SHP77 treated with DMSO at 0.1 percent for 48 hours (cell line): ENCODE measurements at regions not wholly inside any gene's neighbourhood (a gene's known extent, or its start where the extent isn't known, plus 50 kb on each side); places are given as distances from the start of the nearest gene placed in this dataset.
"Not testable (repeated sequence)": the region's sequence is repeated elsewhere in the genome, so short reads cannot be mapped to it uniquely, and the experiment has no call there.

Experiments
- DNase-seq: peaks from one replicate; lab custom pipeline; 2025; lab: John Stamatoyannopoulos, UW

DNA sequence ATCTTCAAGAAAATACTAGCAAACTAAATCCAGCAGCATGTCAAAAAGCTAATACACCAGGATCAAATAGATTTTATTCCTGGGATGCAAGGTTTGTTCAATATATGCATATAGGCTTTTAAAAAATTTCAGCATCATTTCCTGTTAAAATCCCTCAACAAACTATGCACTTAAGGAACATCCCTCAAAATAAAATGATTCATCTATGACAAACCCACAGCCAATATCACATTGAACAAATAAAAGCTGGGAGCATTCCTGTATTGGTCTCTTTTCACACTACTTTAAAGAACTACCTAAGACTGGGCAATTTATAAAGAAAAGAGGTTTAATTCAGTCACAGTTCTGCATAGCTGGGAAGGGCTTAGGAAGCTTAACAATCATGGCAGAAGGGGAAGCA is 726.7 kb downstream of the GRXCR1 start:
- DNase-seq, result no peak

GRCh38 chr4:43637893-43638292 is 745.4 kb downstream of the GRXCR1 start:
- not testable (repeated sequence) for DNase-seq

DNA sequence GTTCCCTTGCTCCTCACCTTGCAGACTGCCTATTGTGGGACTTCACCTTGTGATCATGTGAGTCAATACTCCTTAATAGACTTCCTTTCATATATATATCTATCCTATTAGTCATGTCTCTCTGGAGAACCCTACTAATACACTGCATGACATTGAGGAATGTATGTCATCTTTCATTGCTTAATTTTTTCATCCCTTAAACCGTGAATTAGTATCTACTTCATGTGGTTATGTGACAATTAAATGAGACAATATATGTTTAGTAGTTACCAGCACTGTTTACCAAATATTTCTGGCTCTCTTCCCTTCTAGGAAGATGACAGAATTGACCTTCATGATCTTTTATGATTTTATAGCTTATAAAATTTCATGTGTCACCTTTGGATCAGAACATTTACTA is 759.5 kb downstream of the GRXCR1 start:
- no peak for DNase-seq

- DNase-seq, result not testable (repeated sequence)
Observed at GRCh38 chr4:43659547-43659946, 767.0 kb downstream of the GRXCR1 start.

DNA sequence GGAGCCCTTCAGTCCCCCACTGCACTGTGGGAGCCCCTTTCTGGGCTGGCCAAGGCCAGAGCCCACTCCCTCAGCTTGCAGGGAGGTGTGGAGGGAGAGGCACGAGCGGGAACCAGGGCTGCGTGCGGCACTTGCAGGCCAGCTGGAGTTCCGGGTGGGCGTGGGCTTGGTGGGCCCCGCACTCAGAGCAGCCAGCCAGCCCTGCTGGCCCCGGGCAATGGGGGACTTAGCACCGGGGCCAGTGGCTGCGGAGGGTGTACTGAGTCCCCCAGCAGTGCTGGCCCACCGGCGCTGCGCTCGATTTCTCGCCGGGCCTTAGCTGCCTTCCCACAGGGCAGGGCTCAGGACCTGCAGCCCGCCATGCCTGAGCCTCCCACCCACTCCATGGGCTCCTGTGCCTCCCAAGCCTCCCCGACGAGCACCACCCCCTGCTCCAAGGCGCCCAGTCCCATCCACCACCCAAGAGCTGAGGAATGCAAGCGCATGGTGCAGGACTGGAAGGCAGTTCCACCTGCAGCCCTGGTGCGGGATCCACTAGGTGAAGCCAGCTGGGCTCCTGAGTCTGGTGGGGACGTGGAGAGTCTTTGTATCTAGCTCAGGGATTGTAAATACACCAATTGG is 776.2 kb downstream of the KCTD8 start:
- not testable (repeated sequence) for DNase-seq

GRCh38 chr4:43680421-43680820 is 768.2 kb downstream of the KCTD8 start:
- no peak for DNase-seq

GRCh38 chr4:43682551-43682950 is 766.1 kb downstream of the KCTD8 start:
- DNase-seq, result no peak

DNA sequence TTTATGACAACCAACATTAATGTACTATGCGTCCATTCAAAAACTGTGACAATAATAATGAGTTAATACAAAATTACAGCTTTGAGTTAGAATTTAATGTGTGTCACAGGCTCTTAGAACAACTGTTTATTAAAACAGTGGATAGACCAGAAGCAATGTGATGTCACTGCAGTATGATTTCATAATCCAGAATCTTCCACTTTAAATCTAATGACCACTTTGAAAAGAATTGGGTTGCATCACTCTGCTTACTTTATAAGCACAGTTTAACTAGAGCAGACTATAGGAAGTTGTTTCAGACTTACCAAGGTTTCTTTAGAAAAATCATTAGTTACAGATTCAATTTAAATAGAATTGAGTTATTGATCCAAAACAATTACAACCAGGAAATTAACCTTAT is 758.5 kb downstream of the KCTD8 start:
- no peak for DNase-seq

DNA sequence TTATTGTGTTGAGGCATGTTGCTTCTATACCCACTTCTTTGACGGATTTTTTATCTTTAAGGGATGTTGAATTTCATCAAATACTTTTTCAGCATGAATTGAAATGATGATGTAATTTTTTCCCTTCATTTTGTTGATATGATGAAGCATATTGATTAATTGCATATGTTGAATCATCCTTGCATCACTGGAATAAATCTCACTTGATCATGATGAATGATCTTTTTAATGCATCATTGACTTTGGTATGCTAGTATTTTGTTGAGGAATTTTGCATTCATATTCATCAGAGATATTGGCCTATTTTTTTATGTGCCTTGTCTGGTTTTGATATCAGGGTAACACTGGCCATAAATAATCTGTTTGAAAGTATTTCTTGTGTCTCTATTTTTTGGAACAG is 754.7 kb downstream of the KCTD8 start:
- DNase-seq, result no peak

GRCh38 chr4:43709443-43709842 is 739.2 kb downstream of the KCTD8 start:
- DNase-seq, result no peak

DNA sequence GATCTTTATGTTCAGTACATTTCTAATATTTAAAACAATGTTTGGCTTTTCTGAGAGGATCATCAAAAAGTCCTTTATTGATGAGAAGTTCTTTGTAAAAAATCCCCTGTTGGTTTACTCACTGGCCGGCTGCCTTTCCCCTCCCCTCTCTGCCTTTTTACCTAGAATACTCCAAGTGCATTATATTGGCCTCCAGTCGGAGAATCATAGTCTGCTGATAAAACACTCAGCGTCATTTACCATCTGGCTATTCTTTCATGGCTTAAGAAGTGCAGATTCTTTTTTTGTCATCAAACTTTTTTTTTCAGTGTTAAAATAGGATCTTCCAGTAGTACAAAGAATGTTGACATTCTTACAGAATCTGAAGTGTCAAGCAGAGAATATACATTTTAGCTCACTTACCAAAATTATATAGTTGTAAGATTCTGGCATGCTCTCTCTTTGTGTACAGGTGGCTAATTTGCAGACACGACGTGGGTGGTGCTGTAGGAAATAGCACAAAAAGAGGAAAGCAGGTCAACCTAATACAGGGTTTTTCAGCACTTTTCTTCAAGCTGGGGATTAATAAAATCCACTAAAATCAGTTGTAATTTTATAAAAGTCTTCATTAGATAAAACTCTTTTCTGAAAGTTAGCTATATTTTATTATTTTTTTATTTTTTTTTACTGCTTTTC is 731.8 kb downstream of the KCTD8 start:
- DNase-seq, result no peak

GRCh38 chr4:43718369-43718768 is 730.2 kb downstream of the KCTD8 start:
- DNase-seq, result no peak

- no peak for DNase-seq
Observed at GRCh38 chr4:43732829-43733426, 715.7 kb downstream of the KCTD8 start.

GRCh38 chr4:43742083-43742482 is 706.5 kb downstream of the KCTD8 start:
- no peak for DNase-seq

DNA sequence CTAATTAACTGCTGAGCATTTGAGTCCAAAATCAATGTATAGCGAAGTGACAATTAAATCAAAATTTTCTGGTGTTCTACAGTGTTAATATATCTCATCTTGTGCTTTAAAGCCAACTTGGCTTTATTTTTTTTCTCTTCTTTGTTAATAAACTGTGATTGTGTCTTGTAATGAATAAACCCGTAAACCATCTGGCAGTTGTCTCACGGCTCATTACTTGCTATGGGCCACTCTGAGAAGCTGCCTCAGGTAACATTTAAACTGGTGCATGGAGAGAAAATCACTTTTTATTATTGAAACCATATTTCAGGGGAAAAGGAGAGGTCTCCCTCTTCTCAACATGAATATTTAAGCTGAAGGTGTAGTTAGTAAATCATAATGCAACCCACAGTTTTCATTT is 694.0 kb downstream of the KCTD8 start:
- no peak for DNase-seq

DNA sequence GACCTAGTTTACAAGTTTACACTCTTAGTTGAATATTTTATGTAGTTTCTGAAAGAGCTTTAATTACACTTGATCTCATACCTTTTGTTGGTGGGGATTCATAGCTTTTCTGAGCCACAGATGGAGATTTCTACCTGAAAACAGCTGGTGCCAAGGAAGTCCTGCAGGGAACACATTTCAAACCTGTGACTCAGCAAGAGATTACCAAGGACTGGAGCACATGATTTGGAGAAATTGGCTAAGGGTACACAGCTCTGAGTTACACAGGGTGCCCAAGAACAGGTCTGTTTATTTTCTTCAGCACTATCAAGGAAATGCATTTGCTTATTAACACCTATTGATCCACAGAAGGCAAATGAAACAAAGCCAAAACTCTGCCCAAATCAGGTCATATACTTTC is 691.5 kb downstream of the KCTD8 start:
- no peak for DNase-seq

DNA sequence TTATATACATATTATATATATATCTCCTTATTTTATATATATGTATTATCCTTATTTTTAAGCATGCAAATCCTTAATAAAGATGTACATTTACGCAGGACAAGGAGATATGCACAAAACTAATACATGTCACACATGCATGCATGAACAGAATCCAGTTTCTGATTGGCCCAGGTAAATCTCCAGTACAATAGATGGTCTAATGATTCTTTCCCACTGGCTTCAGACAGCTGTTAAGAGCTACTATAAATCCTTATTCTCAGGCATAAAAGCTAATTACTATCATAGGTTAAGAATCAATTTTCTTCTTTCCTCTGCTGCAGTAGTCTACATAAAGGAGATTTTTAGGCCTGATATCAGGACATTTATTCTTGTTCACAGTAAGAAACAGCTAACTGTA is 689.8 kb downstream of the KCTD8 start:
- DNase-seq, result no peak

GRCh38 chr4:43763029-43763610 is 685.5 kb downstream of the KCTD8 start:
- DNase-seq, result no peak

DNA sequence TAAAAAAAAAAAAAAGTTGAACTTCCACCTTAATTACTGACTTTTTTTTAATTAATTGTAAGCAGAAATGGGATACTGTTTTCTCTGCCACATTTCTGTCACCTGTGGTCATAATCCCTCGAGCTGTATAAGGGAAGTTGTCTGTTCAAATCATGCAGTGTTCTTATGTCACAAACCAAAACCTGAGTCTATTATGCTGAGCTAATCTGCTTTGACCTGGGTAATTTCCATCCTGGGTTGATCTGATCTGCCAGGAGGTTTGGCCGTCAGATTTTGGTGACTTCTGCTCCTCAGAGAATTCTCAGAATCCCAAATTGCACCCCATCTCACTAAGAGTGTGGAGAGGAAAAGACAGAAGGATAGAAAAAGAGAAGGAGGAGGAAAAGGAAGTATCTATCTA is 683.1 kb downstream of the KCTD8 start:
- DNase-seq, result no peak

DNA sequence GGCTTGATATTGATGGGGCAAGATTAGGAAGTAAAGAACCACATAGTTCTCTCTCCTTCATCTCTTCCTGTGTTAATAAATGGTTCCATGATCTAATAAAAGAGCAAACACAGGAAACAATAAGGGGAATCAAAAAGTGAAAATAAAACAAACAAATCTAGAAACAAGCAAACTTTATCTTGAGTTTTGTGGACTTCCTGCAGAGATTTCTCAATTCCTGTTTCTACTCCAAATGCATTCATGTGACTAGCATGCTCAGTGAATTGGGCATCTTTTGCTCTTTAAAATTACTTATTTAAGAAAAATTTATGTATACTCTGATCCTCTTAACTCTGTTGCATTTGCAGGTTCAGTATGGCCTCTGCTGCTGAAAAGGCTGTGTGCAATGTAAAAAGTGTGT is 682.0 kb downstream of the KCTD8 start:
- DNase-seq, result no peak

DNA sequence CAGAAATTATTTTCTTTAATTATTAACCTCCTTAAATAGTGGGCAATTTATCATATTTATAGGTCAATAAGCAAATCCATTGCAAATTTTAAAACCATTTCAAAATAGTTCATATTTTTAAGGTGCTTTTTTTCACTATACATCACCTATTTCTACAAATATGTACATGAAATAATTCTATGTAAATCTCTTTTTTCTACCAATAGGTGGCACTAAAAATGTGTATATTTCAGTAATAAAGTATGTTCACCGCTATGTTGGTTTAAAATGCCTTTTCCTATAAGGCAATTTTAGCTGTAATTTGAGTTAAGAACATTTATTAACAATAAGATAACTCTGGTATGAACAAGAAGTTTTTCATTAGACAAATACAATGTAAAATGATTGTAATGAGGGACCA is 672.2 kb downstream of the KCTD8 start:
- DNase-seq, result no peak

DNA sequence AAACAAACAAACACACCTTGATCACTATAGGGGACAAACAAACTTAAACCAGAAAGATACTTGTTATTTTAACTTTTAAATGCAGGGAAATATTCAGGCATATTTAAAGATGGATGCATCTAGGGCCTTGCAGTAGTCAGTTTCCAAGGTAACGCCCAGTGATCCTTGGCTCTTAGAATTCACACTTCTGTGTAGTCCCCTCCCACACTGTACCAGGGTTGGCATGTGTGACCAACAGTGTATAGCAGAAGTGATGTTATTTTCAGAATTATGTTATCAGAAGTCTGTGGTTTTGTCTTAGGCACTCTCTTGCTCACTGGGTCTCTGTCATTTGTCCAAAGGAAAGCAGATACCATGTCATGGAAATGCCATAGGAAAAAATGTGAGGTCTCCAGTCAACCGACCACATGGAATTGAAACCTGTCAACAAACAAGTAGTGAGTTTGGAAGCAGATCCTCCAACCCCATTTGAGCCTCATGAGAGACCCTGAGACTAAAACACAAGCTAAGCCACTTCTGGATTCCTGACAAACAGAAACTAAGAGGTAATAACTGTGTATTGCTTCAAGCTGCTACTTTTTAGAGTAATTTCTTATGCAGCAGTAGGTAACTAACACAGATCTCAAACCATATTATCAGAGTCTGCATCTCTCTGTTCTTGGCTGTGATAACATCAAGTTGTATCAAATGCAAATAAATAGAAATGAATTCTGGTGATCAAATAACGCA is 670.3 kb downstream of the KCTD8 start:
- DNase-seq, result no peak

GRCh38 chr4:43781125-43781524 is 667.5 kb downstream of the KCTD8 start:
- no peak for DNase-seq
